GM10266 (cell line): ENCODE measurements at regions not wholly inside any gene's neighbourhood (a gene's known extent, or its start where the extent isn't known, plus 50 kb on each side); places are given as distances from the start of the nearest gene placed in this dataset.

Experiments used
- DNase-seq: peaks from one replicate; pipeline ENCODE4 v3.0.0; 2012; ENCODE audit errors: extremely low spot score
- TF ChIP-seq, protein P1 (sequence below): IDR thresholded peaks from 2 replicates; pipeline ENCODE4 v1.5.1; 2012; ENCODE audit warnings: mild to moderate bottlenecking, low read depth; ENCODE audit not compliant: control insufficient read depth, insufficient read depth; ENCODE audit errors: missing control alignments

DNA sequence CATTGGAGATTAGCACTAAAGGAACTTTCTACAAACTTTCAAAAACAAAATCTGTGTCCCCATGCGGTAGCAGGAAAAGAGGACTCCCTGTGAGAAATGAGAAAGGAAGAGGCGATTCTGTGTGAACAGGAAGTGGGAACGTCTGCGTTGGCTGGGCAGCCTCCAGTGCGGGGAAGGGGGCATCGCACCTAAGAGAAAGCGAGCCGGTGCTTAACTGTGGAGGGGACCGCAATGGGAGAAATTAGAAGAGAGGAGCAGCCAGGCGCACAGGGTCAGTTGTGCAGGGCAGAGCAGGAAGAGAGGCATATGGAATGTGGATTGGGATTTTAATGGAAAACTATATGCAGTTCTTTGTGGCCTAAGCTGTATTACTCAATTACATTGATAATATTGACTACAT lies 77.4 kb upstream of the DOCK9 start:
- TF ChIP-seq, protein P1, sequence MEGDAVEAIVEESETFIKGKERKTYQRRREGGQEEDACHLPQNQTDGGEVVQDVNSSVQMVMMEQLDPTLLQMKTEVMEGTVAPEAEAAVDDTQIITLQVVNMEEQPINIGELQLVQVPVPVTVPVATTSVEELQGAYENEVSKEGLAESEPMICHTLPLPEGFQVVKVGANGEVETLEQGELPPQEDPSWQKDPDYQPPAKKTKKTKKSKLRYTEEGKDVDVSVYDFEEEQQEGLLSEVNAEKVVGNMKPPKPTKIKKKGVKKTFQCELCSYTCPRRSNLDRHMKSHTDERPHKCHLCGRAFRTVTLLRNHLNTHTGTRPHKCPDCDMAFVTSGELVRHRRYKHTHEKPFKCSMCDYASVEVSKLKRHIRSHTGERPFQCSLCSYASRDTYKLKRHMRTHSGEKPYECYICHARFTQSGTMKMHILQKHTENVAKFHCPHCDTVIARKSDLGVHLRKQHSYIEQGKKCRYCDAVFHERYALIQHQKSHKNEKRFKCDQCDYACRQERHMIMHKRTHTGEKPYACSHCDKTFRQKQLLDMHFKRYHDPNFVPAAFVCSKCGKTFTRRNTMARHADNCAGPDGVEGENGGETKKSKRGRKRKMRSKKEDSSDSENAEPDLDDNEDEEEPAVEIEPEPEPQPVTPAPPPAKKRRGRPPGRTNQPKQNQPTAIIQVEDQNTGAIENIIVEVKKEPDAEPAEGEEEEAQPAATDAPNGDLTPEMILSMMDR: no peak
- DNase-seq: no peak

DNA sequence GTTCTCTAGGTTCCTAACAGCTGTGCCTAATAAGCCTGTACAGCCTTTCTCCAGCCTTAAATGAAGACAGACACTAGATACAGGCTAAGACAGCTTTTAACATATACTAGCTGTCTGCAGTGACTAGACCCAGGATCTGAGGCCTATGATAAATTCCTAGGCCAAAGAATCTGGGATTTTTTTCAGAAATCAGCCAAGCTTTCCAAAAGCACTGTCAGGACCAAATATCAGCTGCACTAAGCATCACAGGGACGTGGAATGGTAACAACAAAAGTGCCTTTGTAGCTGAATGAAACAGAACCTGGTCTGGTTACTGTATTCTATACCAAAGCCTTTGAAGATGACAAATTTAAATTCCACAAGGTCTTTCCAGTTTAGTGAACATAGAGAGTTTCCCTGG lies 77.9 kb upstream of the DOCK9 start:
- no peak for DNase-seq
- TF ChIP-seq, protein P1: no peak

DNA sequence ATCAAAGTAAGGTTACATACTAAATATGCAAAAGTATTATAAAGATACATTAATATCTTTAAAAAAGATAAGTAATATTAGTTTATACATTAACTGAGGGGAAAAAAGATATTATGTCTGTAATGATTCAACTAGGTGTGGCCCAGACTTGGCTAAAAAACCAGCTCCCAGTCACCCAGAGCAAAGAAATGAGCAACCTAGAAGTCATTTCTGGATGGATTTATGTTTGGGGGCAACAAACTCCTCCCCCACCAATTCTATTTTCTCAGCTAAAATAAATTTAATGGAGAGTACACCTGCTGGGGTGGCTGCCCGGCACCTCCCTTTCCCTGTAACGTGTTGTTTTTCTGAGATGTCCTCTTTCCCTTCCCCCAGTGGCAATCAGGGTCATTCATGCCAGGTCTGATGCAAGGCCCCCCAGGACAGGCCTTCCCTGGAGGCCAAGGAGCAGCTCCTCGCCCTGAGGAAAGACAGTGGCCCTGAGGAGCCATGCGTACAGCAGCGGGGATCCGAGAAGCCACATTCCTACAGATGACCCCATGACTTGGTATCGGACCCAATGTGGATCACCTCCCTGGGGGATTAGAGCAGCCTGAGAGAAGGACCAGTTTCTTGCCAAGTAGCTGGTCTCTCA lies 78.6 kb upstream of the DOCK9 start:
- TF ChIP-seq, protein P1: no peak
- DNase-seq: no peak

DNA sequence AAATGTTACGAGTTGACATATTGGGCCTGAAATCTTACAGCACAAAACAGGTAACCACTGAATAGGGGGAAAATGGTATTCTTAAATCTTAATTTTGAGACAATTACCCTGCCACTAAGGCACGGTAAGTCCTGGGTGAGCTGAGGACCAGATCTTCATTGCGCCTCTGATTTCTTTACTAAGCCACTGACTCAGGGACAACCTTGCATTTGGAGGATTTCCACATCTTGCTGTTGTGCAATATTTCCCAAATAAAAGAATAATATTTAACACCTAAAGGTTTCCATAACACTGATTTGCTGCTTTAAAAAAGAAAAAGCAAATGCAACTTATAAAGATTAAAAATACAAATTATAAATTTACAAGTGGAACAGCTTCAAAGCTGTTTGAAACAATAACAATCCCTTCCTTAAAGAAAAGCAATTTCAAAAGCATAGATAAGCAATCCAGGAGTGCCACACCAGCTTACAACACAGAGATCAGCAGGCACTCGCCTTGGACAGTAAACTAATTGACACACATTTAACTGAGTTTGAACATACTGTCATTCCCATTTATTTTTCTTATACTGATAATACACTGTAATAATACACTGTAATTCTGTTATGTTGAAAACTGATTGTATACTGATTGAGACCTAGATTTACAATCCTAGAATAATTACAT lies 79.6 kb upstream of the DOCK9 start:
- DNase-seq: no peak
- TF ChIP-seq, protein P1: no peak

DNA sequence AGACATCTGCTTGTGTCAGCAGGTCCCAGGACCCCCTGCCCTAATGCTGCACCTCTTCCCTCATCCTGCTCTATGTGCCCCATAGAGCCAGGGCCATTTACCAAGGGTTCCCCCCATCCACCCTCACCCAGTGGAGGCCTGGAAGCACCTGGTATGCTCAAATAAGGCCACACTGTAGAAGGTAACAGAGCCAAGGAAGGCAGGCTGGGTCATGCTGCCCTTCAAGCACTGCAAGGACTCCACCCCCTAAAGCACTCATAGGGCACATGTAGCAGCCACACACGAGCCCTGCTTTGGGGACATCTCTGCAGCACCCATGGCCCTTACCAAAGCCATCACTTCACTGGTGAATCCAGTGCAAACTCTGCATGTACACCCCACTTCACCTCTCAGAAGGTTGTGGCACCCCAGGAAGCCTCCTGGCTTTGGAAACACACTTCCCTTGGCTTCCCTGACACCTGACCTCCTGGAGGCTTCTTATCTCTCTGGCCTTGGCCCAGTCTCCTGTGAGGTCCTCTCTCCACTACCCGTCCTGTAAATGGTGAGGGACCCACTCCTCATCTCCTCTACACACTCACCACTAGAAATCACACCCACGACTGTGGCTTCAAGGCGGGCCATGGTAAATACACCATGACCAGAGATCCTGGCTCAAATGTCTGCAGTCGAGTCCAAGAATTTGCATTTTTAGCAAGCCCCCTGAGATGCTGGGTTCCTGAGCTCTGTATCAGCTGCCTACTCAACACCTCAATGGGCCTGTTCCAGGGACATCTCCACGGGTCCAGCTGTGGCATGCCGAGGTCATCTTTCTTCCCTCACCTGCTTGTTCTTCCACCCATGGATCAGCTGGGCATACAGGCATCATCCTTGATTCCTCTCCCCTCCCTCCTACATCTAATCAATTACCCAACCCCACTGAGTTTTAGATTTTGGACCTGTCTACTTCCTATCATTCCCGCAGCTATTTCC lies 80.9 kb upstream of the DOCK9 start:
- TF ChIP-seq, protein P1: no peak
- no peak for DNase-seq

DNA sequence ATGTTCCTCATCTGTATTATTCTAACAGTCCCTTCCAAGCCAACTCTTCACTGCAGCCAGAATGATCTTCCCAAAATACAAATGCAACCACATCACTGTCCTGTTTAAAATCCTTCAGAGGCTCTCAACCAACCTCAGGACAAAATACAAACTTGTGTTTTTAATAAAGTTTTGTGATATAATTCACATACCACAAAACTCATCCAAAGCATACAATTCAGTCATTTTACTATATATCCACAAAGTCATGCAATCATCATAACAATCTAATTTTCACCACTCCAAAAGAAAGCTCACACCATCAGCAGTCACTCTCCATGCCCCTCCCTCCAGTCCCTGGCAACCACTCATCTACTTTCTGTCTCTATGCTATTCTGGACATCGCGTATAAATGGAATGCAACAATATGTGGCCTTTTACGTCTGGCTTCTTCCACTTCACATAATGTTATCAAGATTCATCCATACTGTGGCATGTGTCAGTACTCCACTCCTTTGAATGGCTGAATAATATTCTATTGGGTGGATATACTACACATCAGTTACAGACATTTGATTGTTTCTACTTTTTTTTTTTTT lies 81.7 kb upstream of the DOCK9 start:
- TF ChIP-seq, protein P1: no peak

More for the DNA sequence above, 81.7 kb upstream of the DOCK9 start:
- no peak for DNase-seq
